Fibroblast of lung (primary cell): ENCODE measurements at regions not wholly inside any gene's neighbourhood (a gene's known extent, or its start where the extent isn't known, plus 50 kb on each side); places are given as distances from the start of the nearest gene placed in this dataset.

ENCODE experiments used
- EZH2 ChIP-seq: IDR thresholded peaks from 2 replicates; pipeline ENCODE4 v1.5.1; 2012; ENCODE audit warnings: low read length, control low read depth, mild to moderate bottlenecking; ENCODE audit errors: missing control alignments
- TF ChIP-seq, protein P1 (sequence below), 2 donors: IDR thresholded peaks in 1 of 2; conservative IDR thresholded peaks in 1 of 2; 1 replicate in 1 of 2; 2 replicates in 1 of 2; pipeline ENCODE4 v1.5.1; 2011 to 2012; ENCODE audit warnings: low read length in 2 of 2, control low read depth in 1 of 2, inconsistent platforms in 1 of 2, low read depth in 1 of 2, mild to moderate bottlenecking in 1 of 2

DNA sequence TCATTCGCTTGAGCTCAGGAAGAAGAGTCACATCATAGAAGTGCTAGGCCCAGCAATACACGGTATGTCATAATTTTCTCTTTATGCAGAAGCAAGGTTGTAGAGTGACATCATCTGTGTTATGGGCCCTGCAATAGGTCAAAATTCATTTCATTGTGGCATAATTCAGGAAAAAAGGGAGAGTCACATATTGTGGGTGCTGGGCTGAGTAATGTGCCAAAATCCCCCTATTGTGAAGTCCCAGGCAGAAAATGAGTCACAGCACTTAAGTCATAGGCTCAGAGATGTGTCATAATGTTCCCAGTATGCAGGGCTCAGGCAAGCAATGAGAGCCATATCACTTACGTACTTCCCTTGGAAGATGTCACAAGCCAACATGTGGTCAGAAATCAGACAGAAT is 1092.6 kb upstream of the AMELY start:
- TF ChIP-seq, protein P1, sequence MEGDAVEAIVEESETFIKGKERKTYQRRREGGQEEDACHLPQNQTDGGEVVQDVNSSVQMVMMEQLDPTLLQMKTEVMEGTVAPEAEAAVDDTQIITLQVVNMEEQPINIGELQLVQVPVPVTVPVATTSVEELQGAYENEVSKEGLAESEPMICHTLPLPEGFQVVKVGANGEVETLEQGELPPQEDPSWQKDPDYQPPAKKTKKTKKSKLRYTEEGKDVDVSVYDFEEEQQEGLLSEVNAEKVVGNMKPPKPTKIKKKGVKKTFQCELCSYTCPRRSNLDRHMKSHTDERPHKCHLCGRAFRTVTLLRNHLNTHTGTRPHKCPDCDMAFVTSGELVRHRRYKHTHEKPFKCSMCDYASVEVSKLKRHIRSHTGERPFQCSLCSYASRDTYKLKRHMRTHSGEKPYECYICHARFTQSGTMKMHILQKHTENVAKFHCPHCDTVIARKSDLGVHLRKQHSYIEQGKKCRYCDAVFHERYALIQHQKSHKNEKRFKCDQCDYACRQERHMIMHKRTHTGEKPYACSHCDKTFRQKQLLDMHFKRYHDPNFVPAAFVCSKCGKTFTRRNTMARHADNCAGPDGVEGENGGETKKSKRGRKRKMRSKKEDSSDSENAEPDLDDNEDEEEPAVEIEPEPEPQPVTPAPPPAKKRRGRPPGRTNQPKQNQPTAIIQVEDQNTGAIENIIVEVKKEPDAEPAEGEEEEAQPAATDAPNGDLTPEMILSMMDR (conservative IDR thresholded peaks at IDR 0.05 in 1 of 2, IDR thresholded peaks at IDR 0.05 in 1 of 2; ENCODE audit: low read depth in 1 of 2, low read length in 2 of 2) = no peak
- no peak for TF ChIP-seq EZH2
